Adrenal gland (tissue), 9 donors: ENCODE measurements at regions not wholly inside any gene's neighbourhood (a gene's known extent, or its start where the extent isn't known, plus 50 kb on each side); places are given as distances from the start of the nearest gene placed in this dataset.

Experiments
- DNase-seq, 7 donors: peaks; one replicate each; pipeline ENCODE4 v3.0.0-alpha.2; 2019 to 2020
- H3K27ac ChIP-seq, 5 donors: fragments of 200-600 bp; sonication (generic) in 4 of 5; 1 replicate in 3 of 5; 2 replicates in 2 of 5; pipeline versions ENCODE4 v1.5.1 to v1.8.0; 2016 to 2020; ENCODE audit warnings: mild to moderate bottlenecking in 1 of 5
- H3K27me3 ChIP-seq: fragments of 200-600 bp; 2 replicates; pipeline ENCODE4 v1.8.0; 2021
- H3K36me3 ChIP-seq, 2 donors: fragments of 200-600 bp; replicated peaks in 1 of 2; 1 replicate in 1 of 2; 2 replicates in 1 of 2; pipeline versions ENCODE4 v1.5.1 to v1.8.0; 2018 to 2022
- H3K4me1 ChIP-seq, 2 donors: fragments of 200-600 bp; replicated peaks in 1 of 2; 1 replicate in 1 of 2; 2 replicates in 1 of 2; pipeline versions ENCODE4 v1.5.1 to v1.8.0; 2018 to 2021
- H3K4me3 ChIP-seq, 4 donors: fragments of 200-600 bp; sonication (generic) in 3 of 4; one replicate each; pipeline ENCODE4 v1.5.1; 2016 to 2018
- H3K9me3 ChIP-seq, 3 donors: fragments of 200-600 bp; sonication (generic) in 1 of 3; replicated peaks in 1 of 3; 1 replicate in 2 of 3; 2 replicates in 1 of 3; pipeline versions ENCODE4 v1.5.1 to v1.8.0; 2016 to 2021
- CTCF ChIP-seq, 6 experiments: fragments of 450-650 bp in 4 of 6; fragments of 200-600 bp in 2 of 6; sonication (generic) in 1 of 6; IDR thresholded peaks; 1 replicate in 5 of 6; 2 replicates in 1 of 6; pipeline versions ENCODE4 v1.5.1 to v1.8.0; 2016 to 2021; ENCODE audit warnings: antibody characterized with exemption in 6 of 6, mild to moderate bottlenecking in 2 of 6, moderate library complexity in 1 of 6
- POLR2A ChIP-seq, 2 donors: fragments of 450-650 bp; IDR thresholded peaks; one replicate each; pipeline ENCODE4 v1.6.1; 2017; ENCODE audit warnings: antibody characterized with exemption in 2 of 2, mild to moderate bottlenecking in 2 of 2, moderate library complexity in 1 of 2
- WGBS, 4 donors: extraction: QIAGEN DNeasy Blood & Tissue Kit in 2 of 4; methylation state at CpG; one replicate each; pipeline versions ENCODE4 v1.1.5 to v1.1.7; 2013 to 2017; 5-methylcytosine and 5-hydroxymethylcytosine counted together
- intact Hi-C, 2 donors: fragments of 100-400 bp; cut with DNase I; formaldehyde crosslinking; loops; one replicate each; pipeline versions ENCODE4 v1.14.1 to v1.15.0; 2022 to 2023
- donor health status: healthy with polysubstance abuse.
- donor health status: Bipolar disorder and iron deficiency.
- donor health status: DM: yes; HTN: yes; CAD: no.
- donor health status: DM: no; HTN: no; CAD: no.
- donor health status: DM: no; HTN: no; CAD: no.

- H3K27ac ChIP-seq: no peak overlapping the region
- no peak for DNase-seq
- intact Hi-C loops: no loop called here
- H3K4me1 ChIP-seq: no peaks in the 10 kb centered on the region
- no peaks in the 10 kb centered on the region for H3K9me3 ChIP-seq
- WGBS, 4 donors: 72 to 89% (median 84%) methylated on average over 21 to 29 of the region's 29 CpGs
- H3K4me3 ChIP-seq: no peak overlapping the region
- no peaks in the 10 kb centered on the region for H3K36me3 ChIP-seq
- H3K27me3 ChIP-seq: peaks cover 14% of the 10 kb centered on the region
- TF ChIP-seq CTCF (IDR thresholded peaks at IDR 0.05) (no peak), POLR2A (IDR thresholded peaks at IDR 0.05) (no peak)
These were observed 66.6 kb upstream of the FBRSL1 start for GRCh38 chr12:132423251-132423819.

GRCh38 chr12:132422381-132423043 lies 67.4 kb upstream of the FBRSL1 start:
- intact Hi-C loops: no loop called here
- peaks cover 14% of the 10 kb centered on the region for H3K27me3 ChIP-seq

GRCh38 chr12:132422040-132422380 lies 67.9 kb upstream of the FBRSL1 start:
- DNase-seq: no peak
- Histone ChIP-seq H3K36me3 (no peaks in the 10 kb centered on the region), H3K27ac (no peak overlapping the region), H3K4me3 (no peak overlapping the region), H3K4me1 (no peaks in the 10 kb centered on the region), H3K27me3 (peaks cover 14% of the 10 kb centered on the region), H3K9me3 (no peaks in the 10 kb centered on the region)
- TF ChIP-seq CTCF (IDR thresholded peaks at IDR 0.05) (no peak), POLR2A (IDR thresholded peaks at IDR 0.05) (no peak)
- intact Hi-C loops: no loop called here
- WGBS, 4 donors: 67 to 74% (median 73%) methylated on average over 8 to 10 of the region's 10 CpGs; no CpG with 5 or more reads in 1 of the 4 donors

More at GRCh38 chr12:132422381-132423043, 67.4 kb upstream of the FBRSL1 start:
- TF ChIP-seq POLR2A (IDR thresholded peaks at IDR 0.05) (no peak), CTCF (IDR thresholded peaks at IDR 0.05) (no peak)
- H3K4me3 ChIP-seq: no peak overlapping the region
- no peak for DNase-seq
- H3K4me1 ChIP-seq: no peaks in the 10 kb centered on the region
- no peaks in the 10 kb centered on the region for H3K36me3 ChIP-seq
- no peak overlapping the region for H3K27ac ChIP-seq
- no peaks in the 10 kb centered on the region for H3K9me3 ChIP-seq
- 37 to 73% (median 46%) methylated on average over 3 to 6 of the region's 6 CpGs for WGBS, 4 donors

GRCh38 chr12:132419631-132420246 lies 70.2 kb upstream of the FBRSL1 start:
- no peak overlapping the region for H3K27ac ChIP-seq
- intact Hi-C loops: loop anchor here (5.0 to 10.0 kb wide), 2 partner anchors 103 to 195 kb away; partner anchors contain the start of genes LRCOL1 (in 1 of the 2) and P2RX2 (in 1 of the 2)
- H3K27me3 ChIP-seq: peaks cover 22% of the 10 kb centered on the region
- no peaks in the 10 kb centered on the region for H3K36me3 ChIP-seq
- TF ChIP-seq CTCF (IDR thresholded peaks at IDR 0.05) (no peak), POLR2A (IDR thresholded peaks at IDR 0.05) (no peak)
- 65 to 71% (median 66%) methylated on average over 18 of the region's 18 CpGs for WGBS, 4 donors
- H3K4me1 ChIP-seq: no peaks in the 10 kb centered on the region
- no peak for DNase-seq
- H3K9me3 ChIP-seq: no peaks in the 10 kb centered on the region
- no peak overlapping the region for H3K4me3 ChIP-seq
